ENCODE measurements at regions not wholly inside any gene's neighbourhood (a gene's known extent, or its start where the extent isn't known, plus 50 kb on each side); places are given as distances from the start of the nearest gene placed in this dataset.

- DNase-seq (ENCODE audit: low read depth) = no peak
These were observed 257.5 kb upstream of the TCF21 start for GRCh38 chr6:133631421-133631820.

DNA sequence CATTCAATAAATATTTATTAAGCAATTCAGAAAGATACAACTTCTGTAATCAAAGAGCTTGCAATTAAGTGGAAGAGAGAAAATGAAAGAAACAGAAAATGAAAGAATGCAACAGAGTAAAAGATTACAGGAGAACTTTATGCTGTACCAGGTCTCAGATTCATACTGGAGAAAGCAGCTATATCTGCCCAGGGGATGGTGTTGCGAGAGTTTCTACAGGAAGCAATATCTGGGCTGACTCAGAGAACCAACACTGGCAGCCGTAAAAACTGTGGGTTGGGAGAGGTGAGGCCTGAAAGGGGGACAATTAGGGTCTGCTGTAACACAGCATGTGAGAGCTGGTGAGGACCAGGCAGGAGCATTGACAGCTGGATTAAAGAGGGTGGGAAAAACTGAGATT is 256.7 kb upstream of the TCF21 start:
- DNase-seq (ENCODE audit: low read depth) = no peak

DNA sequence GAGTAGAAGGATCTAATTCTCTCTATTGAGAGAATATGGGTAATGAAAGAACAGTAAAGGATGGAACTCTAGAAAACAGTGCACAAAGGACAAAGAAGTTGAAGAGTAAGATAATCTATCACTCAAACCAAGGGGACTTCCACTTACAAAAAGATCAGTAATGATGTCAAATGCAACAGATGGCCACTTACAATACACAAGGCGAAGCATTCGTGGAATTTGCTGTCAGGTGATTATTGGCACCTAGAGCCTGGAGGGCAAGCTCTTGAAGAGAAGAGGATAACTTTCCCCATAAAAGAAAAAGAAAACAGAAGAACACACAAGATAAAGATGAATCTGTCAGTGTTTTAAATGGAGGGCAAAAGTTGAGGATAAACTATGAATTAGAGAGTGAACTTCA is 256.0 kb upstream of the TCF21 start:
- no peak for DNase-seq (ENCODE audit: low read depth)

- DNase-seq (ENCODE audit: low read depth) = no peak
These were observed 254.4 kb upstream of the TCF21 start for GRCh38 chr6:133634474-133634873.

DNA sequence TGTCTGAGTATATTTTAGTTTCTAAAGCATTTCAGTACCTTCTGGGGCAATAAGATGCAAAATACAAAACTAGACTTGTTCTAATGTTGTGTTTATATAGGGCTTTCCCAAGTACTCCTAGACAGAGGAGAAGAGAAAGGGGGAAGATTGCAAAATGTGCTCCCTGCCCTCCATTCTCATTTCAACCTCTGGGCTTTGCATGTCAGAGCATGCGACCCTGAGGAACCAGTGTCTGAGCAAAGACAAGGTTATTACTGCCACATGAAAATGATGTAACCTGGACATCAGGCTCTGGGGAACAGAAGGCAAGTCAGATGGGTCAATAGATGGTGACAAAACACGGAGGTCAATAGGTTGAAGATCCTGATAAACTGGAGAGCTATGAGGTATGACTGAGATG is 253.5 kb upstream of the TCF21 start:
- no peak for DNase-seq (ENCODE audit: low read depth)

GRCh38 chr6:133637436-133637835 is 251.5 kb upstream of the TCF21 start:
- DNase-seq (ENCODE audit: low read depth) = no peak

GRCh38 chr6:133637874-133638273 is 251.0 kb upstream of the TCF21 start:
- no peak for DNase-seq (ENCODE audit: low read depth)

DNA sequence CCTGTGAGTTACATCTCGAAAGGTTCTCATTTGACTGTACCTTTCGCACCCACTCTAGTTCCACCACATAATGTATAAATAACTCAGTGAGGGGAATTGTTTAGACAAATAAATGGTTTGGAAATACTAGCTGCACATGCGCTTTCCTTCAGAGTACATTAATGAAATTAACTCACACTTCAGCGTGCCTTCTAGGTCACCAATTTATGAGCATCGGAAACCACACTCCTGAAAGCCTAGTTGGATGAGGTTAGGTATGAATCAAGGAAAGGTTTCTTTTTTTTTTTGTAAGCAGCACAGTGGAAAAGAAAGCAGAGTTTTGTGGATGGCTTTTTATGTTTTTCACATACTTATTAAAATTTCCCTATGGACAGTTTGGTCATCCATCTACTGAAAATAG is 247.8 kb upstream of the TCF21 start:
- no peak for DNase-seq (ENCODE audit: low read depth)

- DNase-seq (ENCODE audit: low read depth) = no peak
These were observed 244.4 kb upstream of the TCF21 start for GRCh38 chr6:133644548-133644891.

DNA sequence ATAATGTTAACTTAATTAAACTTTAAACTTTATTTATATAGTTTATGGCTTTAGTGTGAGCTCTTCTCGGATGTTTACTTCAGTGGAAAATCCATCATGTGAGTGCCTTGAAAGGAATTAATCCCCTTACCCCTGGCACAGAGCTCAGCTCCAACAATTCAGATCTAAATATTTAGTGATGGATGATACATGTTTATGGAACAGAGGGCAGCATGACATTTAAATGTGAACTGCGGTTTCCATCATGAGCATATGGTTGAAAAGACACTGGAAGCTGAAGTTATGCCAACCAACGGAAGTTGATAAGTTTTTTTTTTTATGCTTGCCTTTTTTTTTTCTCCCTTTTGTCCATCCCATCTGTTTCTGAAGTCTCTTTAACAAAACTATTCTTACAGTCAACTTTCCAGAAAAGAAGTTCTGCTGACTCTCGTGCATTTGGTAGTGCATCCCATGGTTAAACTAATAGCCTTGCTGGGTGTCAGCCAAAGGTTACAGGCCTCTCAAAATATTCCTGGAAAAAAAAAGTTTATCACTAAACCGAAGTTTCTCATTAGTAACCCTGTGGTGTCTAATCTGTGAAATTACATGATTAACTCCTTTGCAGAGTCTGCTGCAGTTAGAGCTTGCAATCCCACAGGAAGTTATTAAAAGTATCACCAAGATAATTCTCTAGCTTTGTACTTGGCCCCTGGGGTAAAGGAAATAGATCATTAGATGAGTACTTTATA is 243.9 kb upstream of the TCF21 start:
- DNase-seq (ENCODE audit: low read depth) = no peak

GRCh38 chr6:133645966-133646740 is 242.8 kb upstream of the TCF21 start:
- DNase-seq (ENCODE audit: low read depth) = no peak

DNA sequence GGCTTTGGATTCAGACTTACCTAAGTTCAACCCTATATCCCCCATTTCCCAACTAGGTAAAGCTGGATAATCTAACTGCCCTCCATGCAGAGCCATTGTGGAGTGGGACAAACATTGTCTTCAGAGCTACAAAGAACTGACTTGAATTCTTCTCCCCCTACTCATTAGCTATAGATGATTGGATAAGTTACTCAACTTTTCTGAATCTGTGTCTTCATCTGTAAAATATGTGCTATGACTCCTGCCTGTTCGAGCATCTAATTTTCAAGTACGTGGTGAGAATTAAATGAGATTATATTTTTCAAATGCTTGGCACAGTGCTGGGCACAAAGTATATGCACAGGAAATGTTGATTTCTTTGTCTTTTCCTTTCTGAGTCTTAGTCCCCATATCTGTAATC is 240.3 kb upstream of the TCF21 start:
- no peak for DNase-seq (ENCODE audit: low read depth)

DNA sequence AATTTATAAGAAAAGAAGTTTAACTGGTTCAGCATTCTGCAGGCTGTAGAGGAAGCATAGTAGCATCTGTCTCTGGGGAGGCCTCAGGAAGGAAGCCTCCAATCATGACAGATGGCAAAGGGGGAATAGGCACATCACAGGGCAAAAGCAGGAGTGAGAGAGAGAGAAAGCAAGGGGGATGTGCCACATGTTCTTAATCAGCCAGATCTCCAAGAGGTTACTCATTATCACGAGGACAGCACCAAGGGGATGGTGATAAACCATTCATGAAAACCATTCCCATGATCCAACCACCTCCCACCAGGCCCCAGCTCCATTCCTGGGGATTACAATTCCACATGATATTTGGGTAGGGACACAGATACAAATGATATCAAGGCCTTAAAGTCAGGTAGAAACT is 217.5 kb upstream of the TCF21 start:
- DNase-seq (ENCODE audit: low read depth) = no peak

DNA sequence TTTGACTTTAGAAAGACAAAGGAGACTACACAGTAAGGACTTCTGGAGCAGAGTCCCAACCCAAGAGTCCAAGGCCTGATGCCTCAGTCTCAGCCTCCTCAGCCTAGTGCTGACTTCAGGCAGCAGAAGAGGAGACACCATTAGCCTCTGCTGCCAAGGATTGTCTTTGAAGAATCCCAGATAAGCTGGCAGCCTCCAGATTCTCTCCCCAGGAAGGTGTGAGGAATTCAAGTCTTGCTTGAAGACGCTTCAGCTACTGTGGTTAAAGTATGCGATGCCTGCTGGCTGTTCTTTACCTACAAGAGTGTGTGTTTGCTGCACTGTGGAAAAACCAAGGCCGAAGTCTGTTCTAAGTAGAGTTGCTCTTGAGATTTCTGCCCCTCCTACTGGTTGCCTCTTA is 215.9 kb upstream of the TCF21 start:
- DNase-seq (ENCODE audit: low read depth) = no peak

DNA sequence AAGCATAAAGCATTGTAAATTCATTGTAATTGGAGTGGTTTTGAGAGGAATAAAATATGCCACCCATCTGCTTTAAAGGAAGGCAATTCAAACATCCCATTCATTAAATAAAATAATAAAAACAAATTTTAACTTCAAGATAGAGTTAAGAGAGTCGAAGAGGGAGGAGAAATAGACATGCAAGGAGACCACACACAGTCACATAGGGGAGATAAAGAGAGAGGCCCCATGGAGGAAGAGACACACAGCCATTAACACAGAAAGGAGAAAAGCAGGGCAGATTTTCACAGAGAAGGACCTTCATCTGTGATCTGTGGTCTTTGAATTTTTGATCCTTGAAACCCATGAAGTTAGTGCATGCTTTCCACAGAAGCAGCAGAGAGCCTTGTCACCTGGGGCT is 214.3 kb upstream of the TCF21 start:
- DNase-seq (ENCODE audit: low read depth) = no peak

DNA sequence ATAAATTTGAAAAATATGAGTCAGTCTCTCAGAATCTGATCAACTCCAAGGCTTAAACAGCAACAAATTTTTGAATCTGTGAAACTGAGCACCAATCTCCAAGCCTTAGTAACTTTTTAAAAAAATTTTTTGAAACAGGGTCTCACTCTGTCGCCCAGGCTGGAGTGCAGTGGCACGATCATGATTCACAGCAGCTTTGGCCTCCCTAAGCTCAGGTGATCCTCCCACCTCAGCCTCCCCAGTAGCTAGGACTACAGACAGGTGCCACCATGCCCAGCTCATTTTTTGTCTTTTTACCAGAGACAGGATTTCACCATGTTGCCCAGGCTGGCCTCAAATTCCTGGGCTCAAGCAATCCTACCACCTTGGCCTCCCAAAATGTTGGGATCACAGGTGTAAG is 207.9 kb upstream of the TCF21 start:
- DNase-seq (ENCODE audit: low read depth) = no peak

- no peak for DNase-seq (ENCODE audit: low read depth)
These were observed 207.0 kb upstream of the TCF21 start for GRCh38 chr6:133681891-133682290.

GRCh38 chr6:133682506-133683307 is 206.2 kb upstream of the TCF21 start:
- no peak for DNase-seq (ENCODE audit: low read depth)

- DNase-seq (ENCODE audit: low read depth) = no peak
These were observed 205.7 kb upstream of the TCF21 start for GRCh38 chr6:133683308-133683580.

DNA sequence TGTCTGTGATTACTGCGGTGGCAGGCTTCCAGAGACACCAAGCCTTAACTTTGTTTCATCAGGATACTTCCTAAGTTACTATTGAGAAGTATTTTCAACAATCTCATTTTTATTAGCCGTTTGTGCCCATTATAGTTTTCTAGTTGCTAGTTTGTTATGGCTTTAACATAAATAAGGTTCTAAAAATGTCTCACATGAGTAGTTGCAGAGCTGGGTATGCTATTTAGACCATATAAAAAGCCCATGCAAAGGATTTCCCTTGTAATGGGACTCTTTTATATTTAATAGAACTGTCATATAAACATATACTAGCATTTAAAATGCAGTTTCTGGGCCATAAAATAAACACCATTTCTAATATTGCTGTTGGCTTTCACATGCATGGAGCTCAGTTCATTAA is 205.3 kb upstream of the TCF21 start:
- DNase-seq (ENCODE audit: low read depth) = no peak

DNA sequence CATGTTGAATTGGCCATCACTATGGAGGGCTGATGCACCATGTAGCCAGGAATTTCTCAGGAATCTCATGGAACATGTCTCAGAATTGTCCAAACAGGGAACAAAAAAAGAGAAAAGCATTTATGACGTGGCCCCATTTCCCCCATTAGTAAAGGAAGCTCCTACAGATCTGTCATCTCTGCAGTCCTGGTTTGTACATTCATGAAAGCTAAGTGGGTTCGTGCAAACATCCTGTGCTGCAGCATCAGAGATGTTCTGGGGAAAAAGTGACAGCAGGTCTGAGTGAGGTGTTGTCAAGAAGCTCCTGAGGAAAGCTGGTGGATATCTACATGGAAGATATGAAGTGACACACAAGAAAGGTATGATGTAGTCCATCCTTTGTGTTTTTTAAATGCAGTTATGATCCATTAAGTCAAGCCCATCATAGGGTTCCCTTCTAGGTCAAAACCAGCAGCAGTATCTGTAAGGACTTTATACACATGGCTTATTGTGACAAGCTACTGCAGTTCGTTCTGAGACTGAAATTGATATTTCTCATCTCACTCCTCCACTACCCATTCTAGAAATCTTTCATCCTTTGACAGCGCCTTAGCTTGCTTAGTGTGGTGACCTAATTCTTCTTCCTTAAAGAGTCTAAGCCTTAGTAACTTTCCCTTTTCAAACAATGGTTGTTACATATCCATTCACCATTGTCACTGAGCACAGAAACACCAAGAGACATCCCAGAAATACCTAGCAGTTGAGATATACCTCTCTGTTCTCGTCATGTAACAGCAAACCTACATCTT is 200.0 kb upstream of the TCF21 start:
- no peak for DNase-seq (ENCODE audit: low read depth)

DNA sequence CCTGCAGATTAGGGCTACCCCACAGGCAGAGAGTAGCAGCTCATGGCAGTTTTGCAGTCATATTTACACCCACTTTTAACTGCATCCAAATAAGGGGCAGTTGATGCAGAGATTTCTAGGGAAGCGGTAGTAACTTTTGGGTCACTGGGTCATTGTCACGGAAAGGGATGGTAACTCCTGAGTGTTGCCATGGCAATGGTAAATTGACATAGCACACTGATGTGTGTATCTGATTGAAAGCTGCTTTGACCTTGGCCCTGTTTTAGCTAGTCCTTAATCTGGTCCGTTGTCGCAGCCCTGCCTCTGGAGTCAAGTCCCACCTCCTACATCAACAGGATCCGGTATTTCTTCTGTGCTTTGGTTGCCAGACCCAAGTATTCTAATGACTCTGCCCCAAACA is 199.1 kb upstream of the TCF21 start:
- no peak for DNase-seq (ENCODE audit: low read depth)

DNA sequence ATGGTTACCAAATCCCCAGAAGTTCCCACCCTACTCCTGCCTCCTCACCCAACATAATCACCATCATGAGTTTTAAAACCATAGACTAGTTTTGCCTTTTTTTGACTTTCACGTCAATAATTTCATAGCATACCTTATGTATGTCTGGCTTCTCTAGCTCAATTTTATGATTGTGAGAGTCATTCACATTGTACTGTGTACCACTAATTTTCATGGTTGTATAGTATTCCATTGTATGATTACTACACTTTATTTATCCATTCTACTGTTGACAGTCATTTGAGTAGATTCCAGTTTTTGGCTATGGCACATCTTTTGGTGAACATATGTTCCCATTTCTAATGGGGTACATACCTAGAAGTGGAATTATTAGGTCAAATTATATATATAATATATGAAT is 195.3 kb upstream of the TCF21 start:
- no peak for DNase-seq (ENCODE audit: low read depth)
